Activated B cell treated with CpG ODN at 0.5 μM for 24 hours (primary cell): ENCODE measurements at regions not wholly inside any gene's neighbourhood (a gene's known extent, or its start where the extent isn't known, plus 50 kb on each side); places are given as distances from the start of the nearest gene placed in this dataset.

Experiments
- ATAC-seq: fragments of 200-7000 bp; cut with Tn5 transposase; one replicate; pipeline ENCODE4 v1.10.0; 2021; ENCODE audit warnings: low read depth, mild to moderate bottlenecking, moderate library complexity
- CTCF ChIA-PET: fragments of 350-600 bp; sonication (Branson Sonifier 250); formaldehyde crosslinking; loops from one replicate; lab custom pipeline; 2021; ENCODE audit warnings: antibody characterized with exemption; lab: Charles Lee
- POLR2A ChIA-PET: fragments of 350-600 bp; sonication (Branson Sonifier 250); formaldehyde crosslinking; loops from one replicate; lab custom pipeline; 2021; ENCODE audit warnings: antibody characterized with exemption; lab: Charles Lee
- DNase-seq: peaks from one replicate; pipeline ENCODE4 v3.0.0; 2022
- H3K27ac Mint-ChIP-seq: one replicate; pipeline ENCODE4 v1.8.0; 2020; ENCODE audit warnings: mixed read lengths
- H3K27me3 Mint-ChIP-seq: one replicate; pipeline ENCODE4 v1.8.0; 2021; ENCODE audit warnings: mixed read lengths
- H3K36me3 Mint-ChIP-seq: one replicate; pipeline ENCODE4 v1.8.0; 2021; ENCODE audit warnings: low read depth, mixed read lengths
- H3K4me1 Mint-ChIP-seq: one replicate; pipeline ENCODE4 v1.8.0; 2021; ENCODE audit warnings: mixed read lengths
- H3K4me3 Mint-ChIP-seq: one replicate; pipeline ENCODE4 v1.8.0; 2020; ENCODE audit warnings: mild to moderate bottlenecking, mixed read lengths
- H3K9me3 Mint-ChIP-seq: one replicate; pipeline ENCODE4 v1.8.0; 2020; ENCODE audit warnings: mixed read lengths
- CTCF ChIP-seq: fragments of 200-600 bp; IDR thresholded peaks from one replicate; pipeline ENCODE4 v1.8.0; 2022; ENCODE audit warnings: antibody characterized with exemption, mild to moderate bottlenecking
- intact Hi-C: fragments of 100-400 bp; cut with micrococcal nuclease; formaldehyde crosslinking; loops from one replicate; pipeline ENCODE4 v1.15.1; 2024

GRCh38 chr15:96561593-96561992, 231.1 kb downstream of the NR2F2 start:
- POLR2A ChIA-PET, result no interaction called here
- no peak for ATAC-seq
- Mint-ChIP-seq H3K4me1 (no peaks in the 10 kb centered on the region), H3K9me3 (peaks cover 10% of the 10 kb centered on the region), H3K27me3 (no peaks in the 10 kb centered on the region), H3K27ac (no peak overlapping the region), H3K4me3 (no peak overlapping the region), H3K36me3 (no peaks in the 10 kb centered on the region)
- CTCF ChIA-PET, result no interaction called here
- intact Hi-C loops, result no loop called here
- DNase-seq, result no peak
- TF ChIP-seq CTCF, result no peak

GRCh38 chr15:96564546-96564945, 234.0 kb downstream of the NR2F2 start:
- no peak overlapping the region for H3K4me3 Mint-ChIP-seq
- no peak for ATAC-seq
- H3K36me3 Mint-ChIP-seq, result no peaks in the 10 kb centered on the region
- ChIA-PET CTCF (no interaction called here), POLR2A (no interaction called here)
- H3K27me3 Mint-ChIP-seq, result no peaks in the 10 kb centered on the region
- DNase-seq, result no peak
- no peak for TF ChIP-seq CTCF
- H3K9me3 Mint-ChIP-seq, result peaks cover 9% of the 10 kb centered on the region
- intact Hi-C loops, result no loop called here
- H3K27ac Mint-ChIP-seq, result no peak overlapping the region
- H3K4me1 Mint-ChIP-seq, result no peaks in the 10 kb centered on the region

- ATAC-seq (no peak), DNase-seq (no peak)
- Mint-ChIP-seq H3K36me3 (no peaks in the 10 kb centered on the region), H3K9me3 (peaks cover 11% of the 10 kb centered on the region), H3K4me1 (no peaks in the 10 kb centered on the region), H3K27ac (no peak overlapping the region), H3K4me3 (no peak overlapping the region), H3K27me3 (no peaks in the 10 kb centered on the region)
- no peak for TF ChIP-seq CTCF
- POLR2A ChIA-PET, result no interaction called here
- CTCF ChIA-PET, result no interaction called here
- intact Hi-C loops, result no loop called here
Measured at GRCh38 chr15:96565266-96565665, 234.8 kb downstream of the NR2F2 start.

GRCh38 chr15:96574782-96575181, 244.3 kb downstream of the NR2F2 start:
- peaks cover under 1% of the 10 kb centered on the region for H3K9me3 Mint-ChIP-seq
- no peaks in the 10 kb centered on the region for H3K36me3 Mint-ChIP-seq
- ATAC-seq, result no peak
- H3K4me3 Mint-ChIP-seq, result no peak overlapping the region
- intact Hi-C loops, result no loop called here
- H3K27ac Mint-ChIP-seq, result no peak overlapping the region
- ChIA-PET CTCF (no interaction called here), POLR2A (no interaction called here)
- H3K27me3 Mint-ChIP-seq, result no peaks in the 10 kb centered on the region
- no peaks in the 10 kb centered on the region for H3K4me1 Mint-ChIP-seq
- no peak for DNase-seq
- TF ChIP-seq CTCF, result no peak

GRCh38 chr15:96576596-96576995, 246.1 kb downstream of the NR2F2 start:
- intact Hi-C loops, result no loop called here
- no peak for ATAC-seq
- TF ChIP-seq CTCF, result no peak

More at GRCh38 chr15:96576596-96576995, 246.1 kb downstream of the NR2F2 start:
- no peak for DNase-seq
- no peaks in the 10 kb centered on the region for H3K27me3 Mint-ChIP-seq
- POLR2A ChIA-PET, result no interaction called here
- CTCF ChIA-PET, result no interaction called here
- no peak overlapping the region for H3K4me3 Mint-ChIP-seq
- H3K27ac Mint-ChIP-seq, result no peak overlapping the region
- no peaks in the 10 kb centered on the region for H3K36me3 Mint-ChIP-seq
- no peaks in the 10 kb centered on the region for H3K4me1 Mint-ChIP-seq
- H3K9me3 Mint-ChIP-seq, result no peaks in the 10 kb centered on the region
